K562 (cell line): ENCODE measurements at regions not wholly inside any gene's neighbourhood (a gene's known extent, or its start where the extent isn't known, plus 50 kb on each side); places are given as distances from the start of the nearest gene placed in this dataset.

Experiments used
- CXXC5 ChIP-seq: fragments of 250-450 bp; sonication (Bioruptor Pico); IDR thresholded peaks from 2 replicates; pipeline ENCODE4 v1.8.0; 2022; ENCODE audit warnings: inconsistent platforms, mild to moderate bottlenecking, moderate library complexity
- DDX20 ChIP-seq: fragments of 450-650 bp; IDR thresholded peaks from 2 replicates; pipeline ENCODE4 v1.6.1; 2016; ENCODE audit warnings: missing genetic modification characterization, low read depth, mild to moderate bottlenecking, missing compliant biosample characterization, moderate library complexity
- DPF2 ChIP-seq: fragments of 450-650 bp; IDR thresholded peaks from 2 replicates; pipeline ENCODE4 v1.6.1; 2016
- NCOA4 ChIP-seq: fragments of 450-650 bp; IDR thresholded peaks from 2 replicates; pipeline ENCODE4 v1.6.1; 2018; ENCODE audit warnings: mild to moderate bottlenecking; ENCODE audit not compliant: partially characterized antibody
- OTX1 ChIP-seq: fragments of 450-650 bp; formaldehyde crosslinking; IDR thresholded peaks from 2 replicates; pipeline ENCODE4 v1.4.0; 2022; ENCODE audit warnings: mild to moderate bottlenecking
- RBM14 ChIP-seq: fragments of 200-400 bp; formaldehyde crosslinking; IDR thresholded peaks from 2 replicates; pipeline ENCODE4 v1.6.1; 2018; ENCODE audit warnings: low read depth, mild to moderate bottlenecking, low read length, moderate library complexity, borderline replicate concordance; ENCODE audit not compliant: insufficient read depth
- SIN3A ChIP-seq, 2 experiments: fragments of 150-350 bp in 1 of 2; IDR thresholded peaks; 2 replicates each; pipeline ENCODE4 v1.6.1; 2011 to 2016; ENCODE audit warnings: borderline replicate concordance in 2 of 2, low read depth in 2 of 2, low read length in 2 of 2, mild to moderate bottlenecking in 2 of 2, moderate library complexity in 2 of 2; ENCODE audit not compliant: control insufficient read depth in 1 of 2
- SRF ChIP-seq, 2 experiments: fragments of 250-450, 450-650 bp in 1 of 2; sonication (Bioruptor Pico) in 1 of 2; sonication (generic) in 1 of 2; formaldehyde crosslinking; IDR thresholded peaks; 2 replicates each; pipeline versions ENCODE4 v1.5.0 to v1.5.1; 2020 to 2022; ENCODE audit warnings: mild to moderate bottlenecking in 1 of 2, missing genetic modification reagents in 1 of 2
- TCF7L2 ChIP-seq: fragments of 150-350 bp; IDR thresholded peaks from 2 replicates; pipeline ENCODE4 v1.6.1; 2016; ENCODE audit warnings: low read depth, mild to moderate bottlenecking, low read length, moderate library complexity
- ZNF217 ChIP-seq: sonication (generic); formaldehyde crosslinking; IDR thresholded peaks from 2 replicates; pipeline ENCODE4 v1.8.0; 2022; ENCODE audit warnings: mild to moderate bottlenecking, missing genetic modification reagents
- ZNF23 ChIP-seq: fragments of 250-450 bp; sonication (Bioruptor Pico); IDR thresholded peaks from 2 replicates; pipeline ENCODE4 v1.4.0; 2020; ENCODE audit warnings: mild to moderate bottlenecking
- ZNF347 ChIP-seq: fragments of 450-650 bp; formaldehyde crosslinking; IDR thresholded peaks from 2 replicates; pipeline ENCODE4 v1.4.0; 2020; ENCODE audit warnings: low read depth, mild to moderate bottlenecking, moderate library complexity
- ZNF77 ChIP-seq: fragments of 250-450 bp; sonication (Bioruptor Pico); IDR thresholded peaks from 2 replicates; pipeline ENCODE4 v1.5.0; 2020
- TF ChIP-seq, protein P1 (sequence below): sonication (generic); formaldehyde crosslinking; IDR thresholded peaks from 2 replicates; pipeline ENCODE4 v1.8.0; 2022; ENCODE audit warnings: missing genetic modification reagents, mild to moderate bottlenecking, borderline replicate concordance
- TF ChIP-seq, protein P2 (sequence below): fragments of 450-650 bp; formaldehyde crosslinking; IDR thresholded peaks from 2 replicates; pipeline ENCODE4 v1.4.0; 2022; ENCODE audit warnings: missing genetic modification characterization
- TF ChIP-seq, protein P3 (sequence below): fragments of 250-450 bp; sonication (Bioruptor Pico); IDR thresholded peaks from 2 replicates; pipeline ENCODE4 v1.8.0; 2022; ENCODE audit warnings: inconsistent platforms, mild to moderate bottlenecking, moderate library complexity, borderline replicate concordance
- TF ChIP-seq, protein P4 (sequence below), 2 experiments: IDR thresholded peaks in 1 of 2; conservative IDR thresholded peaks in 1 of 2; 2 replicates each; pipeline ENCODE4 v1.6.1; 2016; ENCODE audit warnings: low read depth in 2 of 2, mild to moderate bottlenecking in 1 of 2, missing compliant biosample characterization in 1 of 2, missing genetic modification characterization in 1 of 2, moderate library complexity in 1 of 2
- TF ChIP-seq, protein P5 (sequence below), 2 experiments: fragments of 450-650 bp; conservative IDR thresholded peaks; 2 replicates each; pipeline ENCODE4 v1.6.1; 2017; ENCODE audit warnings: mild to moderate bottlenecking in 2 of 2, moderate library complexity in 2 of 2

DNA sequence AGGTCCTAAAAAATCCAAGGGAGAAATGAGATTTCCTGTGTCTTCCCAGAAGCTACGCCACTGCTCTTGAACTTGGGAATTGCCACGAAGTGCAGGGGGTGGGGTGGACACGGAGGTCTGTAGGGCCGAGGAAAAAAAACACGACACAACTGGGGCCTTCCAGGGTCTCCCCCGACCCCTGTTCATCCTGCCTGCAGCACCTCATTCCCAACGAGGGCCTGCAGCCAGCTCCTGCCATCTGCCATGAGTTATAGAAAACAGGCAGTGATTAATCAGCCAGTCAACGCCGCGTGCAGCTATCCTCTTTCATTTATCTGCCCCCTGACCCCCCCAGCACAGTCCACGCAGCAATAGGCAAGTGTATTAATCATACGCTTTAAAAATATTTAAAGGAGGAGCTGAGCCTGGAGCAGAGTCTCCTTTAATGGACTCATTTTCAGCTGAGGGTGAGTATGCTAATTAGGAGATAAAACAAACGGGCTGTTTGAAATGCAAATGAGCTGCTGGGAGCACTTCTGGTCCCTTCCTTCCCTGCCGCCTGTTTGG lies 209.9 kb downstream of the TFCP2L1 start (continued):
- TF ChIP-seq, protein P1, sequence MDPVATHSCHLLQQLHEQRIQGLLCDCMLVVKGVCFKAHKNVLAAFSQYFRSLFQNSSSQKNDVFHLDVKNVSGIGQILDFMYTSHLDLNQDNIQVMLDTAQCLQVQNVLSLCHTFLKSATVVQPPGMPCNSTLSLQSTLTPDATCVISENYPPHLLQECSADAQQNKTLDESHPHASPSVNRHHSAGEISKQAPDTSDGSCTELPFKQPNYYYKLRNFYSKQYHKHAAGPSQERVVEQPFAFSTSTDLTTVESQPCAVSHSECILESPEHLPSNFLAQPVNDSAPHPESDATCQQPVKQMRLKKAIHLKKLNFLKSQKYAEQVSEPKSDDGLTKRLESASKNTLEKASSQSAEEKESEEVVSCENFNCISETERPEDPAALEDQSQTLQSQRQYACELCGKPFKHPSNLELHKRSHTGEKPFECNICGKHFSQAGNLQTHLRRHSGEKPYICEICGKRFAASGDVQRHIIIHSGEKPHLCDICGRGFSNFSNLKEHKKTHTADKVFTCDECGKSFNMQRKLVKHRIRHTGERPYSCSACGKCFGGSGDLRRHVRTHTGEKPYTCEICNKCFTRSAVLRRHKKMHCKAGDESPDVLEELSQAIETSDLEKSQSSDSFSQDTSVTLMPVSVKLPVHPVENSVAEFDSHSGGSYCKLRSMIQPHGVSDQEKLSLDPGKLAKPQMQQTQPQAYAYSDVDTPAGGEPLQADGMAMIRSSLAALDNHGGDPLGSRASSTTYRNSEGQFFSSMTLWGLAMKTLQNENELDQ (CRISPR knock-in tag) = no peak
- TF ChIP-seq, protein P2, sequence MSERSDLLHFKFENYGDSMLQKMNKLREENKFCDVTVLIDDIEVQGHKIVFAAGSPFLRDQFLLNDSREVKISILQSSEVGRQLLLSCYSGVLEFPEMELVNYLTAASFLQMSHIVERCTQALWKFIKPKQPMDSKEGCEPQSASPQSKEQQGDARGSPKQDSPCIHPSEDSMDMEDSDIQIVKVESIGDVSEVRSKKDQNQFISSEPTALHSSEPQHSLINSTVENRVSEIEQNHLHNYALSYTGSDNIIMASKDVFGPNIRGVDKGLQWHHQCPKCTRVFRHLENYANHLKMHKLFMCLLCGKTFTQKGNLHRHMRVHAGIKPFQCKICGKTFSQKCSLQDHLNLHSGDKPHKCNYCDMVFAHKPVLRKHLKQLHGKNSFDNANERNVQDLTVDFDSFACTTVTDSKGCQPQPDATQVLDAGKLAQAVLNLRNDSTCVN (CRISPR knock-in tag) = peak; percentile 99
- no peak for TF ChIP-seq NCOA4
- TF ChIP-seq ZNF23 (CRISPR knock-in tag) = no peak
- peak; percentile 97 to 99; a peak in 3 of 4 replicates for TF ChIP-seq SIN3A (IDR thresholded peaks at IDR 0.05; ENCODE audit: borderline replicate concordance in 2 of 2, control insufficient read depth in 1 of 2, low read depth in 2 of 2, low read length in 2 of 2)
- peak; percentile 87 for TF ChIP-seq CXXC5 (CRISPR knock-in tag)
- no peak for TF ChIP-seq RBM14
- peak; percentile 97 for TF ChIP-seq ZNF77
- TF ChIP-seq ZNF217 (CRISPR knock-in tag) = no peak
- TF ChIP-seq DPF2 = peak; percentile 64
- TF ChIP-seq, protein P3, sequence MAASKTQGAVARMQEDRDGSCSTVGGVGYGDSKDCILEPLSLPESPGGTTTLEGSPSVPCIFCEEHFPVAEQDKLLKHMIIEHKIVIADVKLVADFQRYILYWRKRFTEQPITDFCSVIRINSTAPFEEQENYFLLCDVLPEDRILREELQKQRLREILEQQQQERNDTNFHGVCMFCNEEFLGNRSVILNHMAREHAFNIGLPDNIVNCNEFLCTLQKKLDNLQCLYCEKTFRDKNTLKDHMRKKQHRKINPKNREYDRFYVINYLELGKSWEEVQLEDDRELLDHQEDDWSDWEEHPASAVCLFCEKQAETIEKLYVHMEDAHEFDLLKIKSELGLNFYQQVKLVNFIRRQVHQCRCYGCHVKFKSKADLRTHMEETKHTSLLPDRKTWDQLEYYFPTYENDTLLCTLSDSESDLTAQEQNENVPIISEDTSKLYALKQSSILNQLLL (CRISPR knock-in tag) = no peak
- TF ChIP-seq, protein P4, sequence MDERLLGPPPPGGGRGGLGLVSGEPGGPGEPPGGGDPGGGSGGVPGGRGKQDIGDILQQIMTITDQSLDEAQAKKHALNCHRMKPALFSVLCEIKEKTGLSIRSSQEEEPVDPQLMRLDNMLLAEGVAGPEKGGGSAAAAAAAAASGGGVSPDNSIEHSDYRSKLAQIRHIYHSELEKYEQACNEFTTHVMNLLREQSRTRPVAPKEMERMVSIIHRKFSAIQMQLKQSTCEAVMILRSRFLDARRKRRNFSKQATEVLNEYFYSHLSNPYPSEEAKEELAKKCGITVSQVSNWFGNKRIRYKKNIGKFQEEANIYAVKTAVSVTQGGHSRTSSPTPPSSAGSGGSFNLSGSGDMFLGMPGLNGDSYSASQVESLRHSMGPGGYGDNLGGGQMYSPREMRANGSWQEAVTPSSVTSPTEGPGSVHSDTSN (CRISPR knock-in tag; IDR thresholded peaks at IDR 0.05; ENCODE audit: low read depth) = no peak
- TF ChIP-seq, protein P4 (tag; conservative IDR thresholded peaks at IDR 0.05; ENCODE audit: low read depth) = peak; percentile 93
- TF ChIP-seq, protein P5, sequence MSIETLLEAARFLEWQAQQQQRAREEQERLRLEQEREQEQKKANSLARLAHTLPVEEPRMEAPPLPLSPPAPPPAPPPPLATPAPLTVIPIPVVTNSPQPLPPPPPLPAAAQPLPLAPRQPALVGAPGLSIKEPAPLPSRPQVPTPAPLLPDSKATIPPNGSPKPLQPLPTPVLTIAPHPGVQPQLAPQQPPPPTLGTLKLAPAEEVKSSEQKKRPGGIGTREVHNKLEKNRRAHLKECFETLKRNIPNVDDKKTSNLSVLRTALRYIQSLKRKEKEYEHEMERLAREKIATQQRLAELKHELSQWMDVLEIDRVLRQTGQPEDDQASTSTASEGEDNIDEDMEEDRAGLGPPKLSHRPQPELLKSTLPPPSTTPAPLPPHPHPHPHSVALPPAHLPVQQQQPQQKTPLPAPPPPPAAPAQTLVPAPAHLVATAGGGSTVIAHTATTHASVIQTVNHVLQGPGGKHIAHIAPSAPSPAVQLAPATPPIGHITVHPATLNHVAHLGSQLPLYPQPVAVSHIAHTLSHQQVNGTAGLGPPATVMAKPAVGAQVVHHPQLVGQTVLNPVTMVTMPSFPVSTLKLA (conservative IDR thresholded peaks at IDR 0.05) = peak in 1 of 2 experiments; percentile 47; a peak in 2 of 4 replicates
- peak; percentile 71; the same call in 1 of the 2 replicates for TF ChIP-seq TCF7L2
- TF ChIP-seq OTX1 = peak; percentile 99
- peak; percentile 88; the same call in 1 of the 2 replicates for TF ChIP-seq ZNF347 (CRISPR knock-in tag)
- TF ChIP-seq SRF (CRISPR knock-in tag; IDR thresholded peaks at IDR 0.05) = peak in 1 of 2 experiments; percentile 94; a peak in 2 of 4 replicates
- TF ChIP-seq DDX20 = no peak
